Activated T-cell treated with anti-CD3 and anti-CD28 coated beads, Interleukin-2, amount 50 U/mL, for 4 hours (primary cell): ENCODE measurements at regions not wholly inside any gene's neighbourhood (a gene's known extent, or its start where the extent isn't known, plus 50 kb on each side); places are given as distances from the start of the nearest gene placed in this dataset.

Experiments used
- ATAC-seq, 2 donors: fragments of 200-7000 bp; cut with Tn5 transposase; one replicate each; pipeline ENCODE4 v1.10.0; 2021
- DNase-seq: peaks from one replicate; pipeline ENCODE4 v3.0.0-alpha.2; 2020
- H3K27me3 Mint-ChIP-seq: one replicate; pipeline ENCODE4 v1.8.0; 2021; ENCODE audit warnings: low read depth, mixed read lengths
- H3K36me3 Mint-ChIP-seq: one replicate; pipeline ENCODE4 v1.8.0; 2022; ENCODE audit warnings: mixed read lengths; ENCODE audit not compliant: insufficient read depth
- H3K4me1 Mint-ChIP-seq: one replicate; pipeline ENCODE4 v1.8.0; 2021; ENCODE audit warnings: low read depth, mixed read lengths
- H3K4me3 Mint-ChIP-seq: one replicate; pipeline ENCODE4 v1.8.0; 2021; ENCODE audit warnings: mild to moderate bottlenecking, moderate library complexity, mixed read lengths
- H3K9me3 Mint-ChIP-seq: one replicate; pipeline ENCODE4 v1.8.0; 2021; ENCODE audit warnings: mixed read lengths

- ATAC-seq = no peak
- no peaks in the 10 kb centered on the region for H3K36me3 Mint-ChIP-seq
- peaks cover 24% of the 10 kb centered on the region for H3K9me3 Mint-ChIP-seq
- no peaks in the 10 kb centered on the region for H3K27me3 Mint-ChIP-seq
- no peak overlapping the region for H3K4me3 Mint-ChIP-seq
- no peak for DNase-seq
- no peaks in the 10 kb centered on the region for H3K4me1 Mint-ChIP-seq
These were observed 428.7 kb upstream of the LRRC7 start for GRCh38 chr1:69139007-69139406.

- DNase-seq = no peak
- Mint-ChIP-seq H3K4me3 (no peak overlapping the region), H3K36me3 (no peaks in the 10 kb centered on the region), H3K27me3 (no peaks in the 10 kb centered on the region), H3K4me1 (no peaks in the 10 kb centered on the region), H3K9me3 (no peaks in the 10 kb centered on the region)
- no peak for ATAC-seq
These were observed 421.4 kb upstream of the LRRC7 start for GRCh38 chr1:69146303-69146702.

GRCh38 chr1:69148731-69149130 lies 419.0 kb upstream of the LRRC7 start:
- no peak overlapping the region for H3K4me3 Mint-ChIP-seq
- ATAC-seq (no peak), DNase-seq (no peak)
- H3K9me3 Mint-ChIP-seq = peaks cover 11% of the 10 kb centered on the region
- H3K27me3 Mint-ChIP-seq = no peaks in the 10 kb centered on the region
- no peaks in the 10 kb centered on the region for H3K36me3 Mint-ChIP-seq
- H3K4me1 Mint-ChIP-seq = no peaks in the 10 kb centered on the region

- H3K4me1 Mint-ChIP-seq = no peaks in the 10 kb centered on the region
- no peak for ATAC-seq
- no peaks in the 10 kb centered on the region for H3K36me3 Mint-ChIP-seq
- DNase-seq = no peak
- no peak overlapping the region for H3K4me3 Mint-ChIP-seq
- no peaks in the 10 kb centered on the region for H3K27me3 Mint-ChIP-seq
- peaks cover 15% of the 10 kb centered on the region for H3K9me3 Mint-ChIP-seq
These were observed 410.5 kb upstream of the LRRC7 start for GRCh38 chr1:69157046-69157756.

- H3K4me1 Mint-ChIP-seq = no peaks in the 10 kb centered on the region
- H3K9me3 Mint-ChIP-seq = peaks cover 7% of the 10 kb centered on the region
- H3K36me3 Mint-ChIP-seq = no peaks in the 10 kb centered on the region
- ATAC-seq = no peak
- no peak overlapping the region for H3K4me3 Mint-ChIP-seq
- no peaks in the 10 kb centered on the region for H3K27me3 Mint-ChIP-seq
- DNase-seq = no peak
These were observed 404.5 kb upstream of the LRRC7 start for GRCh38 chr1:69163241-69163640.

GRCh38 chr1:69163779-69164178 lies 403.9 kb upstream of the LRRC7 start:
- H3K36me3 Mint-ChIP-seq = no peaks in the 10 kb centered on the region
- H3K9me3 Mint-ChIP-seq = peaks cover 4% of the 10 kb centered on the region
- H3K27me3 Mint-ChIP-seq = no peaks in the 10 kb centered on the region
- ATAC-seq (no peak), DNase-seq (no peak)
- no peaks in the 10 kb centered on the region for H3K4me1 Mint-ChIP-seq
- H3K4me3 Mint-ChIP-seq = no peak overlapping the region

- H3K36me3 Mint-ChIP-seq = no peaks in the 10 kb centered on the region
- no peaks in the 10 kb centered on the region for H3K27me3 Mint-ChIP-seq
- peaks cover 12% of the 10 kb centered on the region for H3K9me3 Mint-ChIP-seq
- H3K4me3 Mint-ChIP-seq = no peak overlapping the region
- ATAC-seq (no peak), DNase-seq (no peak)
- no peaks in the 10 kb centered on the region for H3K4me1 Mint-ChIP-seq
These were observed 399.8 kb upstream of the LRRC7 start for GRCh38 chr1:69167876-69168275.

GRCh38 chr1:69171248-69171647 lies 396.5 kb upstream of the LRRC7 start:
- H3K27me3 Mint-ChIP-seq = no peaks in the 10 kb centered on the region
- ATAC-seq = no peak
- H3K4me3 Mint-ChIP-seq = no peak overlapping the region
- H3K36me3 Mint-ChIP-seq = no peaks in the 10 kb centered on the region
- H3K9me3 Mint-ChIP-seq = peaks cover 14% of the 10 kb centered on the region
- no peak for DNase-seq
- H3K4me1 Mint-ChIP-seq = no peaks in the 10 kb centered on the region

- DNase-seq (no peak), ATAC-seq (no peak)
- H3K4me3 Mint-ChIP-seq = no peak overlapping the region
- H3K27me3 Mint-ChIP-seq = no peaks in the 10 kb centered on the region
- no peaks in the 10 kb centered on the region for H3K36me3 Mint-ChIP-seq
- peaks cover 14% of the 10 kb centered on the region for H3K9me3 Mint-ChIP-seq
- no peaks in the 10 kb centered on the region for H3K4me1 Mint-ChIP-seq
These were observed 395.4 kb upstream of the LRRC7 start for GRCh38 chr1:69172003-69173000.

- H3K36me3 Mint-ChIP-seq = no peaks in the 10 kb centered on the region
- no peak overlapping the region for H3K4me3 Mint-ChIP-seq
- no peaks in the 10 kb centered on the region for H3K27me3 Mint-ChIP-seq
- H3K9me3 Mint-ChIP-seq = peaks cover 17% of the 10 kb centered on the region
- DNase-seq (no peak), ATAC-seq (no peak)
- no peaks in the 10 kb centered on the region for H3K4me1 Mint-ChIP-seq
These were observed 392.7 kb upstream of the LRRC7 start for GRCh38 chr1:69175053-69175452.

- no peaks in the 10 kb centered on the region for H3K27me3 Mint-ChIP-seq
- DNase-seq (no peak), ATAC-seq (no peak)
- no peaks in the 10 kb centered on the region for H3K36me3 Mint-ChIP-seq
- H3K9me3 Mint-ChIP-seq = peaks cover 3% of the 10 kb centered on the region
- no peak overlapping the region for H3K4me3 Mint-ChIP-seq
- H3K4me1 Mint-ChIP-seq = no peaks in the 10 kb centered on the region
These were observed 387.4 kb upstream of the LRRC7 start for GRCh38 chr1:69180358-69180757.

- DNase-seq (no peak), ATAC-seq (no peak)
- peaks cover 6% of the 10 kb centered on the region for H3K9me3 Mint-ChIP-seq
- H3K36me3 Mint-ChIP-seq = no peaks in the 10 kb centered on the region
- no peaks in the 10 kb centered on the region for H3K4me1 Mint-ChIP-seq
- no peaks in the 10 kb centered on the region for H3K27me3 Mint-ChIP-seq
- no peak overlapping the region for H3K4me3 Mint-ChIP-seq
These were observed 382.3 kb upstream of the LRRC7 start for GRCh38 chr1:69185378-69185777.

GRCh38 chr1:69191335-69191734 lies 376.4 kb upstream of the LRRC7 start:
- Mint-ChIP-seq H3K4me1 (no peaks in the 10 kb centered on the region), H3K9me3 (peaks cover 17% of the 10 kb centered on the region), H3K36me3 (no peaks in the 10 kb centered on the region), H3K27me3 (no peaks in the 10 kb centered on the region), H3K4me3 (no peak overlapping the region)
- no peak for ATAC-seq
- DNase-seq = no peak

GRCh38 chr1:69195136-69195535 lies 372.6 kb upstream of the LRRC7 start:
- Mint-ChIP-seq H3K4me1 (no peaks in the 10 kb centered on the region), H3K9me3 (peaks cover 13% of the 10 kb centered on the region), H3K27me3 (no peaks in the 10 kb centered on the region), H3K4me3 (no peak overlapping the region), H3K36me3 (no peaks in the 10 kb centered on the region)
- DNase-seq (no peak), ATAC-seq (no peak)

GRCh38 chr1:69196071-69196470 lies 371.7 kb upstream of the LRRC7 start:
- no peaks in the 10 kb centered on the region for H3K36me3 Mint-ChIP-seq
- H3K27me3 Mint-ChIP-seq = no peaks in the 10 kb centered on the region
- no peak for ATAC-seq
- no peak overlapping the region for H3K4me3 Mint-ChIP-seq
- DNase-seq = no peak
- peaks cover 13% of the 10 kb centered on the region for H3K9me3 Mint-ChIP-seq
- H3K4me1 Mint-ChIP-seq = no peaks in the 10 kb centered on the region
